HS-5 (cell line): ENCODE measurements at regions not wholly inside any gene's neighbourhood (a gene's known extent, or its start where the extent isn't known, plus 50 kb on each side); places are given as distances from the start of the nearest gene placed in this dataset.
"Not testable (repeated sequence)": the region's sequence is repeated elsewhere in the genome, so short reads cannot be mapped to it uniquely, and the experiment has no call there.

Experiments used
- DNase-seq: peaks from one replicate; pipeline ENCODE4 v3.0.0-alpha.2; 2012; ENCODE audit warnings: low read depth

- DNase-seq: no peak
Observed at GRCh38 chr15:38961931-38962330, 397.3 kb upstream of the RASGRP1 start.

GRCh38 chr15:38972831-38973230, 408.2 kb upstream of the RASGRP1 start:
- no peak for DNase-seq

- no peak for DNase-seq
Observed at GRCh38 chr15:38975282-38975990, 410.8 kb upstream of the RASGRP1 start.

GRCh38 chr15:38991126-38991525, 426.5 kb upstream of the RASGRP1 start:
- peak; percentile 9 for DNase-seq

GRCh38 chr15:38991701-38992100, 427.1 kb upstream of the RASGRP1 start:
- DNase-seq: no peak

GRCh38 chr15:38992506-38992905, 427.9 kb upstream of the RASGRP1 start:
- no peak for DNase-seq

- DNase-seq: no peak
Observed at GRCh38 chr15:38992930-38993329, 428.3 kb upstream of the RASGRP1 start.

GRCh38 chr15:38994310-38994709, 429.7 kb upstream of the RASGRP1 start:
- no peak for DNase-seq

GRCh38 chr15:38996111-38996631, 431.6 kb upstream of the RASGRP1 start:
- DNase-seq: peak; percentile 86

- no peak for DNase-seq
Observed at GRCh38 chr15:38997841-38998240, 433.2 kb upstream of the RASGRP1 start.

- no peak for DNase-seq
Observed at GRCh38 chr15:39000008-39000734, 435.6 kb upstream of the RASGRP1 start.

GRCh38 chr15:39009740-39010139, 445.1 kb upstream of the RASGRP1 start:
- DNase-seq: no peak

GRCh38 chr15:39011066-39011465, 446.5 kb upstream of the RASGRP1 start:
- DNase-seq: not testable (repeated sequence)

GRCh38 chr15:39013262-39013661, 448.6 kb upstream of the RASGRP1 start:
- DNase-seq: no peak

GRCh38 chr15:39014682-39015081, 450.1 kb upstream of the RASGRP1 start:
- DNase-seq: no peak

- peak; percentile 2 for DNase-seq
Observed at GRCh38 chr15:39016706-39017105, 452.1 kb upstream of the RASGRP1 start.

GRCh38 chr15:39018966-39019365, 454.4 kb upstream of the RASGRP1 start:
- no peak for DNase-seq

GRCh38 chr15:39021341-39021740, 456.7 kb upstream of the RASGRP1 start:
- no peak for DNase-seq

- no peak for DNase-seq
Observed at GRCh38 chr15:39022532-39023305, 458.1 kb upstream of the RASGRP1 start.

GRCh38 chr15:39025321-39025720, 460.7 kb upstream of the RASGRP1 start:
- DNase-seq: no peak

- no peak for DNase-seq
Observed at GRCh38 chr15:39025881-39026280, 461.3 kb upstream of the RASGRP1 start.

GRCh38 chr15:39028069-39028468, 463.5 kb upstream of the RASGRP1 start:
- DNase-seq: peak; percentile 25

- DNase-seq: no peak
Observed at GRCh38 chr15:39029741-39030140, 465.1 kb upstream of the RASGRP1 start.
